SH-SY5Y (cell line): ENCODE measurements at regions not wholly inside any gene's neighbourhood (a gene's known extent, or its start where the extent isn't known, plus 50 kb on each side); places are given as distances from the start of the nearest gene placed in this dataset.

ENCODE experiments used
- GATA2 ChIP-seq: IDR thresholded peaks from 2 replicates; pipeline ENCODE4 v1.6.1; 2011; ENCODE audit warnings: mild to moderate bottlenecking, low read depth, low read length
- GATA3 ChIP-seq: IDR thresholded peaks from 2 replicates; pipeline ENCODE4 v1.6.1; 2011; ENCODE audit warnings: low read depth, mild to moderate bottlenecking, low read length, moderate library complexity

GRCh38 chr10:78354101-78354500 lies 320.4 kb downstream of the RPS24 start:
- TF ChIP-seq GATA2 (no peak), GATA3 (no peak)
